ENCODE measurements at regions not wholly inside any gene's neighbourhood (a gene's known extent, or its start where the extent isn't known, plus 50 kb on each side); places are given as distances from the start of the nearest gene placed in this dataset.

GRCh38 chr1:199736646-199737045 lies 290.9 kb upstream of the NR5A2 start:
- TF ChIP-seq TBL1XR1 (IDR thresholded peaks at IDR 0.05; ENCODE audit: borderline replicate concordance, low read length, partially characterized antibody) (no peak), GMEB2 (CRISPR knock-in tag; IDR thresholded peaks at IDR 0.05; ENCODE audit: low read depth) (no peak)
